H1 (cell line): ENCODE measurements at regions not wholly inside any gene's neighbourhood (a gene's known extent, or its start where the extent isn't known, plus 50 kb on each side); places are given as distances from the start of the nearest gene placed in this dataset.

Experiments
- CTCF ChIA-PET: fragments of 300-600 bp; sonication (Branson Sonifier 250); formaldehyde crosslinking; loops from one replicate; lab custom pipeline; 2021; ENCODE audit not compliant: partially characterized antibody; lab: Charles Lee
- POLR2A ChIA-PET: fragments of 300-600 bp; sonication (Branson Sonifier 250); formaldehyde crosslinking; loops from one replicate; lab custom pipeline; 2021; ENCODE audit warnings: inconsistent platforms; ENCODE audit not compliant: partially characterized antibody; lab: Charles Lee
- DNase-seq, 2 experiments: peaks; one replicate each; pipeline versions ENCODE4 v3.0.0 to v3.0.0-alpha.2; 2010 to 2022; ENCODE audit warnings: low spot score in 2 of 2, low read depth in 1 of 2, mixed read lengths in 1 of 2
- FAIRE-seq: peaks from 2 replicates; lab custom pipeline; 2011; peaks lifted over from hg19 to GRCh38; lab: Jason Lieb, UNC
- H2AFZ ChIP-seq: 2 replicates; pipeline ENCODE4 v1.8.1; 2012; ENCODE audit warnings: low read length, inconsistent platforms
- H2AK5ac ChIP-seq: 2 replicates; pipeline ENCODE4 v1.6.1; 2013; ENCODE audit warnings: low read depth, low read length
- H2BK120ac ChIP-seq: replicated peaks from 2 replicates; pipeline ENCODE3; 2013; ENCODE audit warnings: low read depth, low read length, inconsistent platforms
- H2BK12ac ChIP-seq: 2 replicates; pipeline ENCODE4 v1.6.1; 2013; ENCODE audit warnings: low read depth, low read length
- H2BK15ac ChIP-seq: 2 replicates; pipeline ENCODE4 v1.6.1; 2013; ENCODE audit warnings: low read length
- H2BK20ac ChIP-seq: 2 replicates; pipeline ENCODE4 v1.6.1; 2013; ENCODE audit warnings: low read length
- H2BK5ac ChIP-seq: 2 replicates; pipeline ENCODE4 v1.6.1; 2013; ENCODE audit warnings: low read depth, low read length
- H3K14ac ChIP-seq: 2 replicates; pipeline ENCODE4 v1.6.1; 2013; ENCODE audit warnings: inconsistent platforms; ENCODE audit not compliant: insufficient read length
- H3K18ac ChIP-seq: 2 replicates; pipeline ENCODE4 v1.6.1; 2013; ENCODE audit warnings: low read length; ENCODE audit errors: extremely low read depth
- H3K23ac ChIP-seq: 2 replicates; pipeline ENCODE4 v1.6.1; 2013; ENCODE audit warnings: inconsistent platforms; ENCODE audit not compliant: insufficient read length
- H3K23me2 ChIP-seq: 2 replicates; pipeline ENCODE4 v1.6.1; 2013; ENCODE audit warnings: low read depth, low read length
- H3K27ac ChIP-seq: 2 replicates; pipeline ENCODE4 v1.6.1; 2011; ENCODE audit warnings: low read depth, low read length, inconsistent platforms
- H3K27me3 ChIP-seq, 4 experiments: replicated peaks in 1 of 4; 1 replicate in 1 of 4; 2 replicates in 3 of 4; pipeline versions ENCODE4 v1.6.1 to v1.8.1; 2011 to 2013; ENCODE audit warnings: low read length in 3 of 4, mild to moderate bottlenecking in 3 of 4, inconsistent platforms in 2 of 4, mixed read lengths in 2 of 4, moderate library complexity in 1 of 4; ENCODE audit not compliant: control insufficient read depth in 3 of 4, insufficient read depth in 3 of 4; ENCODE audit errors: extremely low read depth in 1 of 4
- H3K36me3 ChIP-seq, 4 experiments: 2 replicates each; pipeline versions ENCODE4 v1.6.1 to v1.8.1; 2011 to 2013; ENCODE audit warnings: mild to moderate bottlenecking in 4 of 4, low read length in 3 of 4, moderate library complexity in 2 of 4, control low read depth in 1 of 4, inconsistent platforms in 1 of 4; ENCODE audit not compliant: insufficient read depth in 4 of 4, control insufficient read depth in 2 of 4
- H3K4ac ChIP-seq: replicated peaks from 2 replicates; pipeline ENCODE3; 2013; ENCODE audit warnings: low read length, low read depth, mixed read lengths, inconsistent platforms; ENCODE audit not compliant: insufficient read length
- H3K4me1 ChIP-seq, 4 experiments: replicated peaks in 1 of 4; 1 replicate in 1 of 4; 2 replicates in 3 of 4; pipeline versions ENCODE4 v1.6.1 to v1.8.1; 2011 to 2013; ENCODE audit warnings: low read length in 3 of 4, inconsistent platforms in 2 of 4, mixed read lengths in 1 of 4; ENCODE audit not compliant: insufficient read depth in 4 of 4, control insufficient read depth in 3 of 4
- H3K4me2 ChIP-seq, 2 experiments: 2 replicates each; pipeline versions ENCODE4 v1.6.1 to v1.8.1; 2011 to 2013; ENCODE audit warnings: low read depth in 2 of 2, low read length in 2 of 2, control low read depth in 1 of 2, inconsistent platforms in 1 of 2, mild to moderate bottlenecking in 1 of 2; ENCODE audit not compliant: insufficient read depth in 1 of 2
- H3K4me3 ChIP-seq, 4 experiments: fragments of 200-600, 300-600 bp in 1 of 4; sonication (generic), shearing (Covaris generic), sonication (Bioruptor Twin) in 1 of 4; 2 replicates each; pipeline versions ENCODE4 v1.5.1 to v1.8.1; 2011 to 2016; ENCODE audit warnings: low read length in 4 of 4, low read depth in 3 of 4, control low read depth in 2 of 4, inconsistent platforms in 2 of 4, mild to moderate bottlenecking in 2 of 4, mixed read lengths in 1 of 4, moderate library complexity in 1 of 4; ENCODE audit not compliant: insufficient read depth in 2 of 4; ENCODE audit errors: extremely low read depth in 1 of 4
- H3K56ac ChIP-seq: replicated peaks from 2 replicates; pipeline ENCODE3; 2013; ENCODE audit warnings: low read depth, mild to moderate bottlenecking, mixed read lengths, low read length, inconsistent platforms; ENCODE audit not compliant: insufficient read length
- H3K79me1 ChIP-seq: 2 replicates; pipeline ENCODE4 v1.6.1; 2013; ENCODE audit warnings: low read depth, low read length, control low read depth
- H3K79me2 ChIP-seq, 2 experiments: 2 replicates each; pipeline versions ENCODE4 v1.6.1 to v1.8.1; 2012 to 2013; ENCODE audit warnings: low read length in 2 of 2, mild to moderate bottlenecking in 2 of 2, inconsistent platforms in 1 of 2; ENCODE audit not compliant: insufficient read depth in 2 of 2, control insufficient read depth in 1 of 2
- H3K9ac ChIP-seq, 4 experiments: replicated peaks in 1 of 4; 1 replicate in 1 of 4; 2 replicates in 3 of 4; pipeline versions ENCODE4 v1.6.1 to v1.8.1; 2011 to 2013; ENCODE audit warnings: low read depth in 3 of 4, low read length in 3 of 4, control low read depth in 2 of 4, mild to moderate bottlenecking in 2 of 4, moderate library complexity in 2 of 4, inconsistent platforms in 1 of 4; ENCODE audit errors: extremely low read depth in 1 of 4
- H3K9me3 ChIP-seq, 2 experiments: 2 replicates each; pipeline versions ENCODE4 v1.6.1 to v1.8.1; 2012 to 2013; ENCODE audit warnings: mild to moderate bottlenecking in 2 of 2, moderate library complexity in 2 of 2, control low read depth in 1 of 2, inconsistent platforms in 1 of 2, low read depth in 1 of 2, low read length in 1 of 2, mixed read lengths in 1 of 2; ENCODE audit not compliant: insufficient read depth in 2 of 2
- H4K20me1 ChIP-seq, 2 experiments: replicated peaks in 1 of 2; 2 replicates each; pipeline versions ENCODE3 to v1.8.1; 2011 to 2013; ENCODE audit warnings: inconsistent platforms in 2 of 2, low read length in 2 of 2, mild to moderate bottlenecking in 1 of 2; ENCODE audit not compliant: insufficient read depth in 2 of 2, control insufficient read depth in 1 of 2
- H4K5ac ChIP-seq: 2 replicates; pipeline ENCODE4 v1.6.1; 2013; ENCODE audit warnings: low read length, low read depth, mixed read lengths, inconsistent platforms; ENCODE audit not compliant: insufficient read length
- H4K8ac ChIP-seq: 2 replicates; pipeline ENCODE4 v1.8.0; 2013; ENCODE audit warnings: mild to moderate bottlenecking, moderate library complexity, low read length, inconsistent platforms; ENCODE audit not compliant: insufficient read depth; ENCODE audit errors: extremely low read depth
- H4K91ac ChIP-seq: replicated peaks from 2 replicates; pipeline ENCODE3; 2013; ENCODE audit warnings: low read length, mixed read lengths, inconsistent platforms; ENCODE audit not compliant: insufficient read length
- CHD2 ChIP-seq: IDR thresholded peaks from 2 replicates; pipeline ENCODE4 v1.6.1; 2012; ENCODE audit warnings: low read length, improper control_type of control experiment
- CTCF ChIP-seq, 3 experiments: IDR thresholded peaks; 1 replicate in 2 of 3; 2 replicates in 1 of 3; pipeline versions ENCODE4 v1.5.1 to v1.6.1; 2011; ENCODE audit warnings: low read length in 3 of 3, mild to moderate bottlenecking in 3 of 3, inconsistent platforms in 2 of 3, low read depth in 1 of 3, moderate library complexity in 1 of 3; ENCODE audit not compliant: insufficient read depth in 1 of 3; ENCODE audit errors: control extremely low read depth in 1 of 3
- E2F6 ChIP-seq: IDR thresholded peaks from 2 replicates; pipeline ENCODE4 v1.6.1; 2012; ENCODE audit warnings: inconsistent platforms
- EP300 ChIP-seq, 2 experiments: IDR thresholded peaks; 1 replicate in 1 of 2; 2 replicates in 1 of 2; pipeline ENCODE4 v1.6.1; 2011 to 2012; ENCODE audit warnings: low read depth in 2 of 2, low read length in 2 of 2, mild to moderate bottlenecking in 2 of 2, borderline replicate concordance in 1 of 2, inconsistent platforms in 1 of 2, moderate library complexity in 1 of 2
- GABPA ChIP-seq: IDR thresholded peaks from 2 replicates; pipeline ENCODE4 v1.6.1; 2011; ENCODE audit warnings: mild to moderate bottlenecking, low read length, moderate library complexity, borderline replicate concordance; ENCODE audit not compliant: insufficient read depth
- JUN ChIP-seq: IDR thresholded peaks from 2 replicates; pipeline ENCODE4 v1.6.1; 2011; ENCODE audit warnings: low read depth, mild to moderate bottlenecking, improper control_type of control experiment, low read length
- MAX ChIP-seq: IDR thresholded peaks from 2 replicates; pipeline ENCODE4 v1.6.1; 2012; ENCODE audit warnings: inconsistent platforms
- PHF8 ChIP-seq: fragments of 200-600 bp; sonication (generic); conservative IDR thresholded peaks from 2 replicates; pipeline ENCODE4 v1.7.1; 2012; ENCODE audit warnings: low read depth, mild to moderate bottlenecking, inconsistent platforms, low read length, moderate library complexity
- RXRA ChIP-seq: IDR thresholded peaks from 2 replicates; pipeline ENCODE4 v1.6.1; 2011; ENCODE audit warnings: low read depth, mild to moderate bottlenecking, low read length, moderate library complexity; ENCODE audit not compliant: insufficient read depth
- TAF1 ChIP-seq: IDR thresholded peaks from 2 replicates; pipeline ENCODE4 v1.6.1; 2011; ENCODE audit warnings: mild to moderate bottlenecking, low read depth, low read length
- WGBS, 2 experiments: shearing (Covaris generic) in 1 of 2; methylation state at CpG; one replicate each; pipeline versions ENCODE4 v1.1.6 to v1.1.7; 2013 to 2015; ENCODE audit warnings: low lambda C conversion rate in 2 of 2, mixed read lengths in 2 of 2, inconsistent platforms in 1 of 2, low coverage in 1 of 2, missing lambda C conversion rate in 1 of 2; ENCODE audit not compliant: insufficient replicate concordance in 2 of 2, insufficient coverage in 1 of 2, insufficient read length in 1 of 2; ENCODE audit errors: extremely low coverage in 1 of 2, missing lambda C conversion rate in 1 of 2; 5-methylcytosine and 5-hydroxymethylcytosine counted together

- H2BK120ac ChIP-seq: no peak overlapping the region
- no peak overlapping the region; the same call in 1 of the 2 replicates for H2BK12ac ChIP-seq
- no peak overlapping the region for H3K18ac ChIP-seq
- peaks cover 0 to 2% (median 0%) of the 10 kb centered on the region in 4 experiments; a peak in 1 of 7 replicates for H3K4me1 ChIP-seq
- H3K4me3 ChIP-seq: no peak overlapping the region
- H4K91ac ChIP-seq: no peak overlapping the region
- POLR2A ChIA-PET: interaction anchor here (1.6 kb wide), 1 partner anchor 9 kb away, joined by 6 read pairs; no protein-coding TSS in a partner anchor
- H3K27ac ChIP-seq: no peak overlapping the region
- no peak overlapping the region for H3K56ac ChIP-seq
- H3K27me3 ChIP-seq: no peaks in the 10 kb centered on the region
- H4K8ac ChIP-seq: no peak overlapping the region
- no peak overlapping the region for H2BK20ac ChIP-seq
- DNase-seq (peak in 1 of 2 experiments; percentile 19), FAIRE-seq (peak; percentile 71)
- H3K79me2 ChIP-seq: no peaks in the 10 kb centered on the region
- no peak overlapping the region for H4K5ac ChIP-seq
- no peak overlapping the region for H3K4me2 ChIP-seq
- H2BK15ac ChIP-seq: no peak overlapping the region
- no peak overlapping the region for H2AK5ac ChIP-seq
- 70% methylated on average over 6 of the region's 6 CpGs; no CpG with 5 or more reads in 1 of the 2 experiments for whole genome bisulfite sequencing, 2 experiments
- H3K9ac ChIP-seq: no peak overlapping the region
- H3K4ac ChIP-seq: no peak overlapping the region
- no peak overlapping the region for H3K14ac ChIP-seq
- no peak overlapping the region for H3K23ac ChIP-seq
- no peaks in the 10 kb centered on the region for H3K23me2 ChIP-seq
- peak overlapping the region; percentile 95 for H2AFZ ChIP-seq
- H3K36me3 ChIP-seq: no peaks in the 10 kb centered on the region
- no peaks in the 10 kb centered on the region for H3K79me1 ChIP-seq
- H2BK5ac ChIP-seq: no peak overlapping the region
- H3K9me3 ChIP-seq: no peaks in the 10 kb centered on the region
- no peaks in the 10 kb centered on the region for H4K20me1 ChIP-seq
- CTCF ChIA-PET: interaction anchor here (0.5 to 2.4 kb wide), 36 partner anchors 9 to 995 kb away, joined by 3 to 18 read pairs (median 4); no protein-coding TSS in a partner anchor
- TF ChIP-seq PHF8 (no peak), GABPA (no peak), E2F6 (no peak), CTCF (IDR thresholded peaks at IDR 0.05; ENCODE audit: control extremely low read depth in 1 of 3, insufficient read depth in 1 of 3, low read depth in 1 of 3, low read length in 3 of 3) (peak; percentile 27 to 69 (median 67)), JUN (no peak), MAX (no peak), CHD2 (no peak), TAF1 (no peak), RXRA (no peak), EP300 (IDR thresholded peaks at IDR 0.05; ENCODE audit: borderline replicate concordance in 1 of 2, low read depth in 2 of 2, low read length in 2 of 2) (no peak)
Observed at GRCh38 chr2:129748653-129749052, 230.8 kb upstream of the RAB6C start.
